Activated naive CD8-positive, alpha-beta T cell treated with anti-CD3 and anti-CD28 coated beads, Interleukin-2, amount 50 U/mL, for 16 hours (primary cell): ENCODE measurements at regions not wholly inside any gene's neighbourhood (a gene's known extent, or its start where the extent isn't known, plus 50 kb on each side); places are given as distances from the start of the nearest gene placed in this dataset.
"Not testable (repeated sequence)": the region's sequence is repeated elsewhere in the genome, so short reads cannot be mapped to it uniquely, and the experiment has no call there.

Experiments used
- DNase-seq: peaks from one replicate; pipeline ENCODE4 v3.0.0-alpha.2; 2020; ENCODE audit warnings: low read depth, low spot score

DNA sequence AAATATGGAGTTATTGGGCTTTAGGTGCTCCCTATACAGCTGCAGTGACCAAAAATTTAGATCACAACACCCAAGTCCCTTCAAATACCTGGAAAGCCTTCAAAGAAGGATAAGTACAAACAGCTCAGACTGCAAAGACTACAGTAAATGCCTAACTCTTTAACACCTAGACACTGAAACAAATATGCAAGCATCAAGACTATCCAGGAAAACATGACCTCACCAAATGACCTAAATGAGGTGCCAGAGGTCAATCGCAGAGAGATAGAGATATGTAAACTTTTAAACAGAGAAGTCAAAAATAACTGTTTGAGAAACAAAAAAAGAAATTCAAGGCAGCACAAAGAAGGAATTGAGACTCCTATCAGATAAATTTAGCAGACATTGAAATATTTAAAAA is 753.8 kb upstream of the B3GALT2 start:
- DNase-seq: no peak

GRCh38 chr1:193939585-193939984 is 753.2 kb upstream of the B3GALT2 start:
- no peak for DNase-seq

GRCh38 chr1:193937308-193937707 is 750.9 kb upstream of the B3GALT2 start:
- no peak for DNase-seq

DNA sequence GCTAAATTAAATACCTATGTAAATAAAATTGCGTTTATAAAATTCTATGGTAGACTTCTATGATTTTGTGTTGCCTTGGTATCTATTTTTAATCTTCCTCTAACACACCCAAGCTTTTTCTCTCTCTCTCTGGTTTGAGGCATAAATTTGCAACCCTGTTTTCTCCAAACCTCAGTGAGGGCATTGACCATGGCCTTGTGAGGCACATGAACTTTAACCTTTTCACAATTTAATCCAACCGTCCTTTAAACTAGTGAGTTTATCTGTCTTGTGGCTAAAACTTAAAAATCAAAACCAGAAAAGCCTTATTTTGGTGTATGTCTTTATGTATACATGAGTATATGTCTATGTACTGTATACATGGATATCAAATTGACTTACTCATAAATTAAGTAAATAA is 746.6 kb upstream of the B3GALT2 start:
- no peak for DNase-seq

DNA sequence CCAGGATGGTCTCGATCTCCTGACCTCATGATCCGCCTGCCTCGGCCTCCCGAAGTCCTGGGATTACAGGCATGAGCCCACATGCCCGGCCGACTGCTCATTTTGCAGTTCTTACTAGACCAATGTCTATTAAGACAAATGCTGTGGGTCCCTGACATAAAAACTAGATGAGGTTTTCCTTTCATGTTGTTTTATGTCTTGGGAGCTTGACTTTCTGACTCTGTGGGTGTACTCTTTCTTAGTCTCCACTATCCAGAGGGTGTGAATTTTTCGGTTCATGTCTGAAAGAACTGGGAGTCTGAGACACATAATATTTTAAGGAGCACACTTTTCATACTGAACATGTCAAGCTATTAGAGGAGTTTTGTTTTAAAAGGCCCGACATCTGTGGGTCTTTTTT is 744.9 kb upstream of the B3GALT2 start:
- DNase-seq: no peak

DNA sequence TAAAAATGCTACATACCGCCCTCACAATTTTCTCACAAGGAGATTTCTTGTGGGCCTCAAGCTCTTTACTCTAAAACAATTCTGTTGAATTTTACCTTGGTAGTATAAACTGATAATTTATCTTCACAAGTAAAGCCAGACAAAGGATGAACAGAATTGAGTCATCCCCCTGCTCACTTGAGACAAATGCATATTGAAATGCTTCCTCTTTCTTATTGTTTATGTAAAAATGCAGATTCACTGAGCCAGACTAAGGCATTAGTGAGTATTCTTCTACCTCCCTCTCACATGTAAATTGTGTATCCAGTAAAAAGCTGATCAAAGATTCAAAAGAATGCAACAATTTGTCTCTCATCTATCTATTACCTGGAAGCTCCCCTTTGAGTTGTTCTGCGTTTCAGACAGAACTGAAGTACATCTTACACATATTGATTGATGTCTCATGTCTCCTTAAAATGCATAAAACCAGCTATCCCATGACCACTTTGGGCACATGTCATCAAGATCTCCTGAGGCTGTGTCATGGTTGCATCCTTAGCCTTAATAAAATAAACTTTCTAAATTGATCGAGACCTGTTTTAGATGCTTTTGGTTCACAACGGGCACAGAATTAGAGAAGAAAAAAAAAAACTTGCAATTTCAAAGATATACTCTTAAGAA is 743.1 kb upstream of the B3GALT2 start:
- no peak for DNase-seq

DNA sequence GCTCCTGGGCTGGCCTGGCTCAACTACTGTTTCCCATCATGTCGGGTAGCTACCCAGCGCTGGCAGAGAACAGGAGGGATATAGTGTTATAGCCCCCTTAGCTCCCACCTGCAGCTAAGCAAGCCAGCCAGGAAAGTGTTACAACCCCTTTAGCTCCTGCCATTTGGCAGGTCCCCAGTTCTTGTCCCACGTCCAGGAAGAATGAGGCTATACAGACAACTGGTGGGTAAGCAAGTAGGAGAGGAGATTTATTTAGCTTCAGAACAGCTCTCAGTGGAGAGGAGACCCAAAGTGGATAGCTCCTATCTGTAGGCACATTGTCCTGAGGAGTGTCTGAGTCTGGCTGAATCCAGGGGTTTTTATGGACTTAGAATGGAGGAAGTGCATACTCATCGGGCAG is 741.1 kb upstream of the B3GALT2 start:
- DNase-seq: no peak

DNA sequence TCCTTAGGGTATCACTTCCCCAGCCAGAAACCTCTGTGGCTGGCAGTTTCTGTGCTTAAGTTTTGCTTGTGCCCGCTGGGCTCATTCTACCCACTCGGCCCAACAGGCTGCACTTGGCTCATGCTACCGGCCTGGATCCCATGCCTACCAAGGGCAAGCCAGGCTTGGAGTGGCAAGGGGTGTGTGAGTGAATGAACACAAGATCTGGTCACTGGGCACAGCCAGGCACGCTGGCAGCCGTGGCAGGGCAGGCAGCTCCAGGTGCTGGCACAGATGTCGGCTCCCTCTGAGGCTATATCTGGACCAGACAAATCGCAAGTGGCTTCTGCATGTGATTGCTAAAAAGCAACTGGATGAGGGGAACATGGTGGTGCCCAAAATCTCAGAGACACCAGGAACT is 740.5 kb upstream of the B3GALT2 start:
- no peak for DNase-seq

GRCh38 chr1:193919827-193920226 is 733.4 kb upstream of the B3GALT2 start:
- DNase-seq: no peak

GRCh38 chr1:193916452-193916851 is 730.0 kb upstream of the B3GALT2 start:
- DNase-seq: no peak

DNA sequence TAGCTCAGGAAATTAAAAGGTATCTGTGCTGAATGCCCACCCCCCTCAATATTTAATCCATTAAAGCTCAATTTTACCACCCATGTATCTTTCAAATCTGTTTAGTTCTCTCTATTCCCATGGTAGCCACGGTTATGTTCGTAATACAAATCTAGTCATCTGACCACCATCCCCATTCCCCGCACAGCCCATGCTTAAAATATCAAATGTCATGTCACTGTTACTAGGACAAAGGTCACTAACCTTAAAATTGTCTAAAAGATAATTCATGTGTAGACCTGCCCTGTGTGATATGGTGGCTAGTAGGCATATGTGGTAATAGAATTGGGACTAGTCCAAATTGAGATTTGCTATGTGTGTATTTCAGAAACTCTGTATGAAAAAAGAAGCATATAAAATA is 728.5 kb upstream of the B3GALT2 start:
- DNase-seq: no peak

DNA sequence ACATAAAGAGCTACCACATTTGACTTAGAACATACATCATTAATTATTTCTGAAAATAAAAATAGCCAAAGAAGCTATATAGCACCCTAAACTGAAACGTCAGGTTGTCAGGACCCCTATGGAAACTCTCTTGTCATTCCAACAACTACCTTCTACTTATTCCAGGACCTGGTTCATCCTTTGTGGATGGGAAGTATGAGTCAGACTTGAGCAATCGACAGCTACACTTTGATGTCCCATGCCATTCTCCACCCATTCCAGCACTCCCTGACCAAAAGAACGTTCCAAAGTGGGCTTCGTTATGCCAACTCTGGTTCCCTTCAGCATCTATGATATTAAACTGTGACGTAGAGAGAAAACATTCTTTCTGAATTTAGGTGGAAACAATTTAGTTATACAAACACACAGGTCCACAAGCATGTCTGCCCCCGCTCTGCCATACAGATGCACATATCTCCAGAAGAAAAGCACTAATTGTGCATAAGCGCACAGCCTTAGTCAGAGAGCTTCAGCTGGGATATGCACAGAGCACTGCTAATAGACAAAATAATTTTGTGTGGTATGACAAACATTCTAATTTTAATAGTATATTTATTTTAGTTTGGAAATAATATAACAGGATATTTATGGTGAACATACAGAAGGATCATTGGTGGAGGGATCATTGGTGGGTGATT is 723.1 kb upstream of the B3GALT2 start:
- DNase-seq: no peak

GRCh38 chr1:193905288-193906085 is 719.1 kb upstream of the B3GALT2 start:
- no peak for DNase-seq

DNA sequence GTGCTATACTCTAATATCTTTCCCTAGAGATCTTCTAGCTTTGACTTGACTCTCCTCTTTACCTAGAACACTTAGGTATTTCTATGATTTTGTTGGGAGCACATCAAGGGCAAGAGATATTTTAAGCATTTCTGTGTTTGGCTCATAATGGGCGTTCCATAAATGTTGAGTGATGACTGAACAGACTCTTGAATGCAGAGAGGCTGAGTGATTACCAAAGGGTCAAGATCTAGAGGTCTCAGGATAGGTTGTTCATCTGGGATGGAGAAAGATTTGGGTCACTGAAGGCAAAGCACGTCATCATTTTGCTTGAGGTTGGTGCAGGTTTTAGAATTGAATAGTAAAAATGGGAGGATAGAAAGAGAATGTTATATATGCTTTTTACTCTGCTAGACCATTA is 705.4 kb upstream of the B3GALT2 start:
- DNase-seq: no peak

DNA sequence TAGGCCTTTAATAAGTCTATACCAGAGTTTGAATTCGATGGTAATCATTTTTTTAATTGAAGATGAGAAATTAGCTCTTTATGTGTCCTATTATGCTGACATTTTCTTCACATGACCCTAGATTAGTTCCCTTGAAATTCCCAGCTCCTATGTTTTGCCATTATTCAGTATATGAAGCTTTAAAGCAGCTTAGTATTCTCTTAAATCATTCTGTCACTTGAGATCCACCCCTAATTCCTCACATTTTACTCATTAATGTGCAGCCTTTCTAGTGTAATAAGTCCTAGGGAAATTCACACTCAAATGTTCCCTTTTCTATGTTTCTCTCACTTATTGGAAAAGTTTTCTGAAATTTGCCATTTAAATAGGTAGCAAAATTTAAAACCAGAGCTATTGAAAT is 704.5 kb upstream of the B3GALT2 start:
- DNase-seq: no peak

DNA sequence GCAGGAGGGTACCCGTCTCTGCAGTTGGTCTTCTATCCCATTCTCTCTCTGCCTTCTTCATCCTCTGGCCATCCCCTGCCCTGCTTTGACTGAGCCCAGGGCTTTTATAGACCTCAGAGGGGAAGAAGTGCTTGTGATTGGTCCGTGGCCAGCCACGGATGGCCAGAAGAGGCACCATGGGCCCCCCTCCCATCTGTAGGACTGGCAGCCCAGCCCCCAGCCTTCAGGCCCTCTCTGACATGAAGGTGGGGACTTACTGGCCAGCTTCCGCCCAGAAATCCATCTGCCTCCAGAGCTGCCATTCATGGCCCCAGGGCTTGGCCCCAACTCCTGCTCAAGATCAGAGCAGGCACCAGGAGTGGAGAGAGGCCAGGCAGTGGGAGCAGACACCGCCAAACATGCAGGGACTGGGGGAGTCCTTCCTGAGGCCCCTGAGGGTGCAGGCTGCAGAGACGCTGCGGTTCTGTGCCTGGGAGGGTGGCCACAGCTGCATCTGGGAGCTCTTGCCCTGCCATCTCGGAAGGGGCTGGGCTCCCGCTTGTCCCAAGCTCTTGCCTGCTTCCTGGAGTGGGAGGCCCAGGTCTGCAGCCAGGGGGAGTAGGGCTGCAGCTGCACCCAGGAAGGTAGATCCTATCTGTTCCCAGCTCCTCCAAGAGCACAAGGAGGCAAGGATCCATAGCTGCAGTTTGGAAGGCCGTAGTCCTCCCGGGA is 698.6 kb upstream of the B3GALT2 start:
- no peak for DNase-seq

GRCh38 chr1:193877920-193878319 is 691.5 kb upstream of the B3GALT2 start:
- DNase-seq: not testable (repeated sequence)

DNA sequence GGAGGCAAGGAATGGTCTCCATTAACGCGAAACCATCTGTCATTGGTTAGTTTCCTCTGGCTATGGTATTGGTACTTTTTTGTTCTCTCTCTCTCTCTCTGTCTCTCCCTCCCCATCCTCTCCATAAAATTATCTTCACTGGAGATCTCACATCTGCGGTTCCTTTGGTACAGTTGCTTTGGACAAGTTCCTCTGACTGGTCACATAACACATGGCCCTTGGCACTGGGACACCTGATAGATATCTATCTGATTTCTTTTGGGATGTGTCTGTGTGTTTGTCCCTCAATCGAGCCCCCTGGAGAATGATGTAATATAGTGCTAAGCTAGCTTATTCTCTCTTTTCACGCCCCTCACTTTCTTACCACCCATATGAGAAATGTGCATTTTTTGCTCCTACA is 682.0 kb upstream of the B3GALT2 start:
- no peak for DNase-seq

- DNase-seq: no peak
These were observed 669.8 kb upstream of the B3GALT2 start for GRCh38 chr1:193856261-193856660.

- no peak for DNase-seq
These were observed 664.3 kb upstream of the B3GALT2 start for GRCh38 chr1:193850745-193851144.

- DNase-seq: no peak
These were observed 660.6 kb upstream of the B3GALT2 start for GRCh38 chr1:193846876-193847604.

- no peak for DNase-seq
These were observed 660.0 kb upstream of the B3GALT2 start for GRCh38 chr1:193846411-193846810.
